OCI-LY7 (cell line): ENCODE measurements at regions not wholly inside any gene's neighbourhood (a gene's known extent, or its start where the extent isn't known, plus 50 kb on each side); places are given as distances from the start of the nearest gene placed in this dataset.

Experiments
- BruUV-seq: library from RNA; stranded (reverse); fragments of 400-500 nt; replicated peaks from 2 replicates; lab custom pipeline; 2021; lab: Mats Ljungman, UMichigan
- CTCF ChIA-PET: fragments of 300-600 bp; sonication (Branson Sonifier 250); formaldehyde crosslinking; loops from one replicate; lab custom pipeline; 2022; ENCODE audit warnings: antibody characterized with exemption; ENCODE audit not compliant: unreplicated experiment; lab: Charles Lee
- POLR2A ChIA-PET: fragments of 300-600 bp; sonication (Branson Sonifier 250); formaldehyde crosslinking; loops from one replicate; lab custom pipeline; 2022; ENCODE audit warnings: antibody characterized with exemption; lab: Charles Lee
- DNase-seq: peaks from one replicate; pipeline ENCODE4 v3.0.0-alpha.2; 2015; ENCODE audit warnings: low spot score
- H2AFZ ChIP-seq: fragments of 200-600 bp; sonication (generic), shearing (Covaris generic); 2 replicates; pipeline ENCODE4 v1.6.1; 2014; ENCODE audit warnings: mild to moderate bottlenecking, antibody characterized with exemption, low read length, moderate library complexity
- H3K27ac ChIP-seq: fragments of 200-600 bp; sonication (generic); 2 replicates; pipeline ENCODE4 v1.5.1; 2014; ENCODE audit warnings: mixed run types, low read depth, mild to moderate bottlenecking, moderate library complexity, low read length, inconsistent platforms; ENCODE audit not compliant: poor library complexity, severe bottlenecking
- H3K36me3 ChIP-seq: fragments of 200-600 bp; sonication (generic); 2 replicates; pipeline ENCODE4 v1.6.1; 2014; ENCODE audit warnings: mild to moderate bottlenecking, antibody characterized with exemption, low read length, moderate library complexity, mixed read lengths; ENCODE audit not compliant: insufficient read depth
- H3K4me1 ChIP-seq: fragments of 200-600 bp; sonication (generic); 2 replicates; pipeline ENCODE4 v1.5.1; 2014; ENCODE audit warnings: mild to moderate bottlenecking, low read length; ENCODE audit not compliant: insufficient read depth, poor library complexity, severe bottlenecking
- H3K4me2 ChIP-seq: fragments of 200-600 bp; sonication (generic); 2 replicates; pipeline ENCODE4 v1.6.1; 2014; ENCODE audit warnings: mild to moderate bottlenecking, low read length
- H3K4me3 ChIP-seq: fragments of 200-600 bp; sonication (generic); 2 replicates; pipeline ENCODE4 v1.5.1; 2014; ENCODE audit warnings: mild to moderate bottlenecking, low read depth, low read length; ENCODE audit not compliant: poor library complexity, severe bottlenecking
- H3K79me2 ChIP-seq: fragments of 200-600 bp; sonication (generic); 2 replicates; pipeline ENCODE4 v1.6.1; 2016; ENCODE audit warnings: low read depth, mild to moderate bottlenecking, low read length, moderate library complexity, mixed read lengths; ENCODE audit not compliant: insufficient read depth
- H3K9me2 ChIP-seq: fragments of 200-600 bp; sonication (generic); 2 replicates; pipeline ENCODE4 v1.6.1; 2016; ENCODE audit warnings: mild to moderate bottlenecking, low read length, mixed read lengths; ENCODE audit not compliant: insufficient read depth
- H3K9me3 ChIP-seq: fragments of 200-600 bp; sonication (generic); 2 replicates; pipeline ENCODE4 v1.6.1; 2014; ENCODE audit warnings: mild to moderate bottlenecking, mixed run types, low read length, mixed read lengths
- H4K20me1 ChIP-seq: fragments of 200-600 bp; sonication (generic); 2 replicates; pipeline ENCODE4 v1.6.1; 2014; ENCODE audit warnings: mild to moderate bottlenecking, antibody characterized with exemption, low read length, moderate library complexity, mixed read lengths; ENCODE audit not compliant: insufficient read depth
- EZH2phosphoT487 ChIP-seq: fragments of 200-600 bp; sonication (generic); IDR thresholded peaks from 2 replicates; pipeline ENCODE4 v1.6.1; 2018; ENCODE audit warnings: low read depth, borderline replicate concordance, mild to moderate bottlenecking, mixed run types, antibody characterized with exemption, low read length, moderate library complexity, mixed read lengths
- intact Hi-C: fragments of 100-400 bp; cut with micrococcal nuclease; formaldehyde crosslinking; loops from one replicate; pipeline ENCODE4 v1.10.0; 2022; ENCODE audit not compliant: unreplicated experiment
- TF ChIP-seq, protein P1 (sequence below): fragments of 200-600 bp; sonication (generic); conservative IDR thresholded peaks from 2 replicates; pipeline ENCODE4 v1.5.1; 2014; ENCODE audit warnings: mild to moderate bottlenecking, antibody characterized with exemption, low read length, moderate library complexity, mixed read lengths

DNA sequence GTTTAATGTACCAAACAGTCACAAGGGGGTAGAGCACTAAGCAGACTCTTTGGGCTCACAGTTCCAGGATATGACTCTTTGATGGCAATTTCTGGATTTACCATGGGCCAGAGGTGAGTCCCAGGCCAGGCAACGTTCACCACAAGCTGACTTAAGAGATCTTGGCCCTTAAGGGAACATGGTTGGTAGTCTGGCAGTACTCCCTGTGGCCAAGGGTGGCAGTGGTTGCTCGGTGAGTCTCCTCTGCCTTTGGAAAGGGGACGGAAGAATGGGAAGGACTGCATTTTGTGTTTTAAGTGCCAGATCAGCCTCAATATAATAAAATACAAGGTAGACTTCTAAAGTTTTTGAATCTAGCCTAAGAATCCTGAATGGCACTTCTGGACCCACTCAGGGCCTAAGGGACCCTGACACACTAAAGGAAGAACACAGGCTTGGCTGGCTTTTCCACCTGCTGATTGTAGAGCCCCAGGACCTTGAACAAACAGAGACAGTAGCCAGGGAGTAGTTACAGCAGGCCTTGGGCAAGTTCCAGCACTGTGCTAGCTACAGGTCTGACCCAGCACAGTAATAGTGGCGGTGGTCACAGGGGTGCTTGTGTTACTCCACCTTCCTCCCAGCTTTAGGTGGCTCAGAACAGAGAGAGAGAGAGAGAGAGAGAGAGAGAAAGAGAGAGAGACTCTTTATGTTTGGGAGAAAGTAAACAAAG is 730.7 kb upstream of the ALCAM start:
- Histone ChIP-seq H3K79me2 (no peaks in the 10 kb centered on the region), H3K27ac (no peak overlapping the region), H3K36me3 (no peaks in the 10 kb centered on the region), H2AFZ (no peak overlapping the region), H4K20me1 (no peaks in the 10 kb centered on the region), H3K4me2 (no peak overlapping the region), H3K4me1 (no peaks in the 10 kb centered on the region), H3K9me2 (no peaks in the 10 kb centered on the region), H3K9me3 (peaks cover 5% of the 10 kb centered on the region; the same call in 1 of the 2 replicates), H3K4me3 (no peak overlapping the region)
- DNase-seq, result no peak
- ChIA-PET CTCF (no interaction called here), POLR2A (interaction anchor here (0.6 to 0.7 kb wide), 2 partner anchors 20 to 73 kb away, joined by 3 to 4 read pairs; no protein-coding TSS in a partner anchor)
- intact Hi-C loops, result no loop called here
- TF ChIP-seq, protein P1, sequence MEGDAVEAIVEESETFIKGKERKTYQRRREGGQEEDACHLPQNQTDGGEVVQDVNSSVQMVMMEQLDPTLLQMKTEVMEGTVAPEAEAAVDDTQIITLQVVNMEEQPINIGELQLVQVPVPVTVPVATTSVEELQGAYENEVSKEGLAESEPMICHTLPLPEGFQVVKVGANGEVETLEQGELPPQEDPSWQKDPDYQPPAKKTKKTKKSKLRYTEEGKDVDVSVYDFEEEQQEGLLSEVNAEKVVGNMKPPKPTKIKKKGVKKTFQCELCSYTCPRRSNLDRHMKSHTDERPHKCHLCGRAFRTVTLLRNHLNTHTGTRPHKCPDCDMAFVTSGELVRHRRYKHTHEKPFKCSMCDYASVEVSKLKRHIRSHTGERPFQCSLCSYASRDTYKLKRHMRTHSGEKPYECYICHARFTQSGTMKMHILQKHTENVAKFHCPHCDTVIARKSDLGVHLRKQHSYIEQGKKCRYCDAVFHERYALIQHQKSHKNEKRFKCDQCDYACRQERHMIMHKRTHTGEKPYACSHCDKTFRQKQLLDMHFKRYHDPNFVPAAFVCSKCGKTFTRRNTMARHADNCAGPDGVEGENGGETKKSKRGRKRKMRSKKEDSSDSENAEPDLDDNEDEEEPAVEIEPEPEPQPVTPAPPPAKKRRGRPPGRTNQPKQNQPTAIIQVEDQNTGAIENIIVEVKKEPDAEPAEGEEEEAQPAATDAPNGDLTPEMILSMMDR, result 0 out of 2 replicates have a peak, but pooled peaks have one; percentile 28
- no peak for TF ChIP-seq EZH2phosphoT487
- no TSS peak for BruUV-seq

- intact Hi-C loops, result no loop called here
- BruUV-seq, result no TSS peak
- H4K20me1 ChIP-seq, result no peaks in the 10 kb centered on the region
Measured at GRCh38 chr3:104642827-104643226, 723.9 kb upstream of the ALCAM start.

More at GRCh38 chr3:104642827-104643226, 723.9 kb upstream of the ALCAM start:
- TF ChIP-seq EZH2phosphoT487, result no peak
- TF ChIP-seq, protein P1, result no peak
- H3K9me2 ChIP-seq, result no peaks in the 10 kb centered on the region
- H3K27ac ChIP-seq, result no peak overlapping the region
- no peaks in the 10 kb centered on the region for H3K9me3 ChIP-seq
- no peak overlapping the region for H3K4me2 ChIP-seq
- CTCF ChIA-PET, result no interaction called here
- no peaks in the 10 kb centered on the region for H3K79me2 ChIP-seq
- no peak for DNase-seq
- H2AFZ ChIP-seq, result no peak overlapping the region
- H3K4me1 ChIP-seq, result no peaks in the 10 kb centered on the region
- no peaks in the 10 kb centered on the region for H3K36me3 ChIP-seq
- no peak overlapping the region for H3K4me3 ChIP-seq
- POLR2A ChIA-PET, result interaction anchor here (0.5 kb wide), 1 partner anchor 195 kb away, joined by 5 read pairs; no protein-coding TSS in a partner anchor
